SK-N-SH treated with all-trans-retinoic acid at 6 μM for 48 hours (cell line): ENCODE measurements at regions not wholly inside any gene's neighbourhood (a gene's known extent, or its start where the extent isn't known, plus 50 kb on each side); places are given as distances from the start of the nearest gene placed in this dataset.

Source experiments
- ATAC-seq: fragments of 200-7000 bp; cut with Tn5 transposase; 3 replicates; pipeline ENCODE4 v1.9.1; 2020; ENCODE audit warnings: mild to moderate bottlenecking, moderate library complexity
- ARNTL ChIP-seq: fragments of 450-650 bp; formaldehyde crosslinking; IDR thresholded peaks from 2 replicates; pipeline ENCODE4 v1.5.0; 2020; ENCODE audit warnings: low read depth, mild to moderate bottlenecking, moderate library complexity, borderline replicate concordance
- BACH2 ChIP-seq: fragments of 250-450 bp; sonication (Bioruptor Pico); IDR thresholded peaks from 2 replicates; pipeline ENCODE4 v1.9.0; 2021; ENCODE audit warnings: mild to moderate bottlenecking, borderline replicate concordance
- CSDC2 ChIP-seq: fragments of 250-450 bp; sonication (Bioruptor Pico); IDR thresholded peaks from 2 replicates; pipeline ENCODE4 v1.5.0; 2020; ENCODE audit warnings: mild to moderate bottlenecking, moderate library complexity
- CSRNP3 ChIP-seq: fragments of 250-450 bp; sonication (Bioruptor Pico); IDR thresholded peaks from 2 replicates; pipeline ENCODE4 v1.5.1; 2021; ENCODE audit warnings: mild to moderate bottlenecking, moderate library complexity
- ESRRG ChIP-seq: fragments of 250-450 bp; sonication (Bioruptor Pico); IDR thresholded peaks from 2 replicates; pipeline ENCODE4 v1.6.1; 2021; ENCODE audit warnings: mild to moderate bottlenecking
- GLIS3 ChIP-seq: fragments of 250-450 bp; sonication (Bioruptor Pico); IDR thresholded peaks from 2 replicates; pipeline ENCODE4 v1.5.0; 2020; ENCODE audit warnings: mild to moderate bottlenecking, moderate library complexity
- ISL1 ChIP-seq: fragments of 250-450 bp; sonication (Bioruptor Pico); IDR thresholded peaks from 2 replicates; pipeline ENCODE4 v2.1.2; 2022; ENCODE audit warnings: mild to moderate bottlenecking, moderate library complexity
- OSR1 ChIP-seq: fragments of 250-450 bp; sonication (Bioruptor Pico); IDR thresholded peaks from 2 replicates; pipeline ENCODE4 v1.8.0; 2022; ENCODE audit warnings: moderate library complexity, mild to moderate bottlenecking, inconsistent platforms
- POU6F1 ChIP-seq: fragments of 250-450 bp; sonication (Bioruptor Pico); IDR thresholded peaks from 2 replicates; pipeline ENCODE4 v1.8.0; 2021; ENCODE audit warnings: low read depth, mild to moderate bottlenecking, moderate library complexity, borderline replicate concordance
- PPARA ChIP-seq: fragments of 250-450 bp; sonication (Bioruptor Pico); IDR thresholded peaks from 2 replicates; pipeline ENCODE4 v1.5.0; 2020; ENCODE audit warnings: mild to moderate bottlenecking, borderline replicate concordance
- RARB ChIP-seq: fragments of 250-450 bp; sonication (Bioruptor Pico); IDR thresholded peaks from 2 replicates; pipeline ENCODE4 v1.8.0; 2021; ENCODE audit warnings: mild to moderate bottlenecking, moderate library complexity
- SNAI2 ChIP-seq: fragments of 250-450 bp; sonication (Bioruptor Pico); IDR thresholded peaks from 2 replicates; pipeline ENCODE4 v1.5.0; 2020; ENCODE audit warnings: mild to moderate bottlenecking, moderate library complexity
- TCF4 ChIP-seq: fragments of 250-450 bp; sonication (Bioruptor Pico); IDR thresholded peaks from 2 replicates; pipeline ENCODE4 v1.8.0; 2021; ENCODE audit warnings: mild to moderate bottlenecking, moderate library complexity, borderline replicate concordance
- TOX ChIP-seq: fragments of 250-450 bp; sonication (Bioruptor Pico); IDR thresholded peaks from 2 replicates; pipeline ENCODE4 v1.8.0; 2021; ENCODE audit warnings: mild to moderate bottlenecking, moderate library complexity, borderline replicate concordance
- ZC3H10 ChIP-seq: fragments of 250-450 bp; sonication (Bioruptor Pico); IDR thresholded peaks from 2 replicates; pipeline ENCODE4 v1.5.1; 2021; ENCODE audit warnings: mild to moderate bottlenecking, moderate library complexity
- ZFP3 ChIP-seq: fragments of 250-450 bp; sonication (Bioruptor Pico); IDR thresholded peaks from 2 replicates; pipeline ENCODE4 v1.5.0; 2020; ENCODE audit warnings: mild to moderate bottlenecking, moderate library complexity
- ZFP30 ChIP-seq: fragments of 450-650 bp; formaldehyde crosslinking; IDR thresholded peaks from 2 replicates; pipeline ENCODE4 v1.5.0; 2022; ENCODE audit warnings: mild to moderate bottlenecking, moderate library complexity
- ZNF565 ChIP-seq: fragments of 450-650 bp; formaldehyde crosslinking; conservative IDR thresholded peaks from 2 replicates; pipeline ENCODE4 v1.5.0; 2020; ENCODE audit warnings: low read depth, mild to moderate bottlenecking, moderate library complexity
- ZNF70 ChIP-seq: fragments of 450-650 bp; formaldehyde crosslinking; IDR thresholded peaks from 2 replicates; pipeline ENCODE4 v1.5.0; 2020; ENCODE audit warnings: mild to moderate bottlenecking, moderate library complexity
- ZNF8 ChIP-seq: fragments of 450-650 bp; formaldehyde crosslinking; IDR thresholded peaks from 2 replicates; pipeline ENCODE4 v1.5.0; 2020; ENCODE audit warnings: mild to moderate bottlenecking, moderate library complexity
- TF ChIP-seq, protein P1 (sequence below): fragments of 250-450 bp; sonication (Bioruptor Pico); IDR thresholded peaks from 2 replicates; pipeline ENCODE4 v1.5.0; 2020; ENCODE audit warnings: mild to moderate bottlenecking, moderate library complexity
- TF ChIP-seq, protein P2 (sequence below): fragments of 250-450 bp; sonication (Bioruptor Pico); IDR thresholded peaks from 2 replicates; pipeline ENCODE4 v1.5.1; 2020; ENCODE audit warnings: low read depth, mild to moderate bottlenecking, moderate library complexity

GRCh38 chr2:30373881-30374302 lies 73.2 kb upstream of the LCLAT1 start:
- no peak; the same call in 2 of the 3 replicates for ATAC-seq
- TF ChIP-seq TCF4, result no peak

- ATAC-seq, result no peak
- TF ChIP-seq GLIS3 (CRISPR knock-in tag), result no peak
- TF ChIP-seq SNAI2 (CRISPR knock-in tag), result no peak
- no peak for TF ChIP-seq ZFP3
These were observed 72.7 kb upstream of the LCLAT1 start for GRCh38 chr2:30374380-30374779.

DNA sequence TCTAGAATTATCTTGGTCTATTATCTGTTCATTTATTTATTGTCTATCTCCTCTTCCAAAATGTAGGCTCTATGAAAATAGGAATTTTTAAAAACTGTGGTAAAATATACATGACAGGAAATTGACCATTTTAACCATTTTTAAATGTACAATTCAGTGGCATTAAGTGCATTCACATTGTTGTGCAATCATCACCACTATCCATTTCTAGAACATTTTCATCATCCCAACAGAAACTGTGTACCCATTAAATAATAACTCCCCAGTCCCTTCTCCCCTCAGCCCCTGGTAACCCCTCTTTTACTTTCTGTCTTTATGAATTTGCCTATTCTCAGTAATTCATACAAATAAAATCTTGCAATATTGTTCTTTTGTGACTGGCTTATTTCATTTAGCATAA lies 71.1 kb upstream of the LCLAT1 start:
- no peak for ATAC-seq
- TF ChIP-seq TCF4 (no peak), ZFP30 (CRISPR knock-in tag) (no peak), TOX (no peak), CSRNP3 (CRISPR knock-in tag) (no peak), ZNF70 (CRISPR knock-in tag) (no peak), ISL1 (CRISPR knock-in tag) (no peak), ZNF8 (CRISPR knock-in tag) (no peak), BACH2 (no peak), ARNTL (CRISPR knock-in tag) (no peak), ZC3H10 (no peak), ESRRG (CRISPR knock-in tag) (no peak), OSR1 (CRISPR knock-in tag) (no peak), CSDC2 (no peak), ZNF565 (CRISPR knock-in tag) (no peak), GLIS3 (CRISPR knock-in tag) (no peak), SNAI2 (CRISPR knock-in tag) (no peak), PPARA (CRISPR knock-in tag) (no peak), ZFP3 (no peak)
- TF ChIP-seq, protein P1, sequence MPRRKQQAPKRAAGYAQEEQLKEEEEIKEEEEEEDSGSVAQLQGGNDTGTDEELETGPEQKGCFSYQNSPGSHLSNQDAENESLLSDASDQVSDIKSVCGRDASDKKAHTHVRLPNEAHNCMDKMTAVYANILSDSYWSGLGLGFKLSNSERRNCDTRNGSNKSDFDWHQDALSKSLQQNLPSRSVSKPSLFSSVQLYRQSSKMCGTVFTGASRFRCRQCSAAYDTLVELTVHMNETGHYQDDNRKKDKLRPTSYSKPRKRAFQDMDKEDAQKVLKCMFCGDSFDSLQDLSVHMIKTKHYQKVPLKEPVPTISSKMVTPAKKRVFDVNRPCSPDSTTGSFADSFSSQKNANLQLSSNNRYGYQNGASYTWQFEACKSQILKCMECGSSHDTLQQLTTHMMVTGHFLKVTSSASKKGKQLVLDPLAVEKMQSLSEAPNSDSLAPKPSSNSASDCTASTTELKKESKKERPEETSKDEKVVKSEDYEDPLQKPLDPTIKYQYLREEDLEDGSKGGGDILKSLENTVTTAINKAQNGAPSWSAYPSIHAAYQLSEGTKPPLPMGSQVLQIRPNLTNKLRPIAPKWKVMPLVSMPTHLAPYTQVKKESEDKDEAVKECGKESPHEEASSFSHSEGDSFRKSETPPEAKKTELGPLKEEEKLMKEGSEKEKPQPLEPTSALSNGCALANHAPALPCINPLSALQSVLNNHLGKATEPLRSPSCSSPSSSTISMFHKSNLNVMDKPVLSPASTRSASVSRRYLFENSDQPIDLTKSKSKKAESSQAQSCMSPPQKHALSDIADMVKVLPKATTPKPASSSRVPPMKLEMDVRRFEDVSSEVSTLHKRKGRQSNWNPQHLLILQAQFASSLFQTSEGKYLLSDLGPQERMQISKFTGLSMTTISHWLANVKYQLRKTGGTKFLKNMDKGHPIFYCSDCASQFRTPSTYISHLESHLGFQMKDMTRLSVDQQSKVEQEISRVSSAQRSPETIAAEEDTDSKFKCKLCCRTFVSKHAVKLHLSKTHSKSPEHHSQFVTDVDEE (CRISPR knock-in tag), result no peak
- TF ChIP-seq, protein P2, sequence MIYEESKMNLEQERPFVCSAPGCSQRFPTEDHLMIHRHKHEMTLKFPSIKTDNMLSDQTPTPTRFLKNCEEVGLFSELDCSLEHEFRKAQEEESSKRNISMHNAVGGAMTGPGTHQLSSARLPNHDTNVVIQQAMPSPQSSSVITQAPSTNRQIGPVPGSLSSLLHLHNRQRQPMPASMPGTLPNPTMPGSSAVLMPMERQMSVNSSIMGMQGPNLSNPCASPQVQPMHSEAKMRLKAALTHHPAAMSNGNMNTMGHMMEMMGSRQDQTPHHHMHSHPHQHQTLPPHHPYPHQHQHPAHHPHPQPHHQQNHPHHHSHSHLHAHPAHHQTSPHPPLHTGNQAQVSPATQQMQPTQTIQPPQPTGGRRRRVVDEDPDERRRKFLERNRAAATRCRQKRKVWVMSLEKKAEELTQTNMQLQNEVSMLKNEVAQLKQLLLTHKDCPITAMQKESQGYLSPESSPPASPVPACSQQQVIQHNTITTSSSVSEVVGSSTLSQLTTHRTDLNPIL, result no peak

- ATAC-seq, result no peak
- no peak for TF ChIP-seq ESRRG (CRISPR knock-in tag)
- TF ChIP-seq ZNF70 (CRISPR knock-in tag), result no peak
- no peak for TF ChIP-seq ZFP3
- no peak for TF ChIP-seq TCF4
- TF ChIP-seq PPARA (CRISPR knock-in tag), result no peak
- no peak for TF ChIP-seq ZFP30 (CRISPR knock-in tag)
- no peak for TF ChIP-seq TOX
- no peak for TF ChIP-seq RARB (CRISPR knock-in tag)
These were observed 67.6 kb upstream of the LCLAT1 start for GRCh38 chr2:30379481-30379880.

DNA sequence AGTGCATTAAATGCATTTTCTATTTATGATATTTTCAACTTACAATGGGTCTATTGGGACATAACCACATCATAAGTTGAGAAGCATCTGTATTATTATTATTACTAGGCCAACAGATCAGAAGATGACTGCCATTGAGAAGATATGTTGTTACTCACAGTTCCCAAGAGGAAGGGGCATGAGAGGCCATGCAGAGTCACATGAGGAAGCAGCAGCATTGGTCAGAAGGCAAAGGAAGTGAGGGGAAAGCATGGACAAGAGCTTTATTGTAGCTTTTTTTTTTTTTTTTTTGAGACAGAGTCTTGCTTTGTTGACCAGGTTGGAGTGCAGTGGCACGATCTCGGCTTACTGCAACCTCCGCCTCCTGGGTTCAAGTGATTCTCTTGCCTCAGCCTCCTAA lies 66.2 kb upstream of the LCLAT1 start:
- ATAC-seq, result no peak
- TF ChIP-seq TOX (no peak), OSR1 (CRISPR knock-in tag) (no peak), ARNTL (CRISPR knock-in tag) (no peak), TCF4 (no peak), ZC3H10 (no peak)

DNA sequence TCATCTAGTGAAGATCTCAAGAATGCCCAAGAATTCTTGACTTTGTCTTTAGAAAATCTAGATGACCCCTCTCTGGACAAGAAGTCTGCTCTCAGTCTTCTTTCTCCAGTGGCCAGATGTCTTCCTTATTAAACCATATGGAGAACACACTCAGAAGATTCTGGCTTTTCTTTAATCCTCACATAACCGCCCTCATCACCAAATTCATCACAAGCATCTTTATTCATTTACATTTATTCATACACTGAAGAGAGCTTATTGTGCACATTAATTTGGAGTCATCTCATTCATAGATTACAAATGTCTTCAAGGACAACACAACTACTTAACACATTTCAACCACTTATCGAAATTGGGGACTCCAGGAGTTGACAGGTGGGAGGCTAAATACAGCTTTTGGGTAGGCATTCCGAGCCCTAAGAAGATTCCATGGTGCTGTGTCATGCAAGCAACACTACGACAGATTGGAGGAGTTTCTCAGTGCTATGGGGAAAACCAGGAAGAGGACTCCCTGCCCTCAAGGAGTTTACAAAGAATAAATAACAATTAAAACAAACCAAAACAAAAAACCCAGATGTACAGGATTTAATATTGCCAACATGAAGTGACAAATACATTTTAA lies 64.8 kb upstream of the LCLAT1 start:
- ATAC-seq, result no peak
- TF ChIP-seq POU6F1 (CRISPR knock-in tag) (no peak), GLIS3 (CRISPR knock-in tag) (no peak), ZNF565 (CRISPR knock-in tag) (no peak), TOX (no peak), ZNF70 (CRISPR knock-in tag) (no peak), ISL1 (CRISPR knock-in tag) (no peak), RARB (CRISPR knock-in tag) (no peak), ESRRG (CRISPR knock-in tag) (no peak), CSRNP3 (CRISPR knock-in tag) (no peak)
- TF ChIP-seq, protein P2, result no peak
